ENCODE measurements at regions not wholly inside any gene's neighbourhood (a gene's known extent, or its start where the extent isn't known, plus 50 kb on each side); places are given as distances from the start of the nearest gene placed in this dataset.

DNA sequence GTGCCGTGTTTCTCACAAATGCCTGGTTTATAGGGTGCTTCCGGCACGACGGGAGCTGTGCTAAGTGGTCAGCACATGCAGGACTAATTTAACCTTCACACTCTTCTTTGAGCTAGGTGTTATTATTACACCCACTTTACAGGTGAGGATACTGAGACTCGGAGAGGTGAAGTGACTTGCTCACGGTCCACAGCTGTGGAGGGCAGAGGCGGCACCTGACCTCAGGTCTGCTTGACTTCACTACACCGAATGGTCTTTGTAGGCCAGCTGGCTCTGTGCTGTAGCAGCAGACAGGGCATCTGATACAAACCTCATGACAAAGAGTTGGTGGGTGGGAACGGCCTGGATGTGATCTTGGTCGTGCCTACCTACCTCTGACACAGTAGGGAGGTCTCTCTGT is 102.0 kb upstream of the BOD1 start:
- POLR2A ChIA-PET, result no interaction called here
- no peaks in the 10 kb centered on the region for H3K36me3 Mint-ChIP-seq
- no peaks in the 10 kb centered on the region for H3K9me3 Mint-ChIP-seq
- DNase-seq (no peak), ATAC-seq (ENCODE audit: low read depth) (no peak)
- no peaks in the 10 kb centered on the region for H3K27me3 Mint-ChIP-seq
- H3K4me1 Mint-ChIP-seq, result no peaks in the 10 kb centered on the region
- H3K4me3 Mint-ChIP-seq, result no peak overlapping the region
- H3K27ac Mint-ChIP-seq, result no peak overlapping the region

DNA sequence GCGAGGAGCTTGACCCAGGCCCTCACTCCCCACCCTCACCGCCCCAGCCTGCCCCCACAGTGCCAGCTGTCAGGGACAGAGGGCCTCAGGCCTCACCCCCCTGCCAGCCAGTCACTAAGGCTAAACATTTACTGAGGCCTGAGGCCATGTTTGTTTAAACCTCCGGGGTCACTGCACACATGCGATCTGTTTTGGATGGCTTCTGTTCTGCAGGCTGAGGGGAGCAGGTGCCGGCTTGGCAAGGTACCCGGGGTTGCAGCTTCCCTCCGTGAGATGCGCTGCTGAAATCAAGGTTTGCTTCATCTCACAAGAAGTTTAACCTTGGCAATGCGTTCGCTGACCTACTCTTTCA is 103.3 kb upstream of the BOD1 start:
- ATAC-seq (ENCODE audit: low read depth) (no peak), DNase-seq (no peak)
- H3K9me3 Mint-ChIP-seq, result no peaks in the 10 kb centered on the region
- H3K36me3 Mint-ChIP-seq, result no peaks in the 10 kb centered on the region
- H3K27ac Mint-ChIP-seq, result no peak overlapping the region
- no peaks in the 10 kb centered on the region for H3K27me3 Mint-ChIP-seq
- POLR2A ChIA-PET, result no interaction called here
- no peaks in the 10 kb centered on the region for H3K4me1 Mint-ChIP-seq
- H3K4me3 Mint-ChIP-seq, result no peak overlapping the region

- no peak for ATAC-seq (ENCODE audit: low read depth)
- no peak for DNase-seq
- Mint-ChIP-seq H3K9me3 (no peaks in the 10 kb centered on the region), H3K27ac (no peak overlapping the region), H3K4me3 (no peak overlapping the region), H3K36me3 (no peaks in the 10 kb centered on the region), H3K27me3 (no peaks in the 10 kb centered on the region), H3K4me1 (no peaks in the 10 kb centered on the region)
- POLR2A ChIA-PET, result no interaction called here
Measured at GRCh38 chr5:173720286-173720952, 104.0 kb upstream of the BOD1 start.

GRCh38 chr5:173720953-173721600 is 104.6 kb upstream of the BOD1 start:
- Mint-ChIP-seq H3K9me3 (peaks cover 4% of the 10 kb centered on the region), H3K27me3 (peaks cover 4% of the 10 kb centered on the region), H3K36me3 (no peaks in the 10 kb centered on the region), H3K4me1 (no peaks in the 10 kb centered on the region), H3K27ac (no peak overlapping the region), H3K4me3 (no peak overlapping the region)
- DNase-seq, result no peak
- no peak for ATAC-seq (ENCODE audit: low read depth)
- POLR2A ChIA-PET, result no interaction called here

DNA sequence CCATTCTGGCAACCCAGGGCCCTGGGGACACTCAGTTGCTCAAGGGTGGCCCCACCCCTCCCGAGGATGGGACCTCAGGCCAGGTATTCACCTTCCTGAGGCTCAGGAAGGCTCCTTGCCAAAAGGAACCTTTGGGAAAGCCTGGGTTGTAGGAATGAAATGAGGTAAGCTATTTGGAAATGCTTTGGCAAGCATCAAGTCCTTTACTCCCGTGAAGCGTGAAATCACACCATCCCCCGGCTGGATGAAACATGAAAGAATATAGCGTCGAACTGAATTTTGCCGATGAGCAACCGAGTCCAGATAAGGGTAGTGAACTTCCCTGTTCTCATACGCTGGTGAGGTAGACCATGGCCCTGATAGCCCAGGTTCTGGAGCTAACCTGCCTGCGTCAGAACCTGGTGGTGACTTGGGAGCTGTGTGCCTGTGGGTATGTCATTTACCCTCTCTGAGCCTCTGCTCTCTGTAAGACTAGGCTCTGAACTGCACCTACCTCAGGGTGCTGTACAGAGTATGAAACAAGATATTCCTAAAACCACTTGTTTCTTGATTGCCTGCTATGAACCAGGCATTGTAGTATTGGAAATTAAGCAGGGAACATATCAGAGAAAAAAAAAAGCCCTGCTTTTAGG is 105.3 kb upstream of the BOD1 start:
- Mint-ChIP-seq H3K36me3 (no peaks in the 10 kb centered on the region), H3K9me3 (peaks cover 4% of the 10 kb centered on the region), H3K4me1 (no peaks in the 10 kb centered on the region), H3K4me3 (no peak overlapping the region), H3K27me3 (peaks cover 7% of the 10 kb centered on the region), H3K27ac (no peak overlapping the region)
- DNase-seq (no peak), ATAC-seq (ENCODE audit: low read depth) (no peak)
- POLR2A ChIA-PET, result no interaction called here

- no peaks in the 10 kb centered on the region for H3K36me3 Mint-ChIP-seq
- no peak overlapping the region for H3K4me3 Mint-ChIP-seq
- DNase-seq, result no peak
- ATAC-seq (ENCODE audit: low read depth), result no peak
- peaks cover 7% of the 10 kb centered on the region for H3K27me3 Mint-ChIP-seq
- no peak overlapping the region for H3K27ac Mint-ChIP-seq
- peaks cover 4% of the 10 kb centered on the region for H3K9me3 Mint-ChIP-seq
- no peaks in the 10 kb centered on the region for H3K4me1 Mint-ChIP-seq
- POLR2A ChIA-PET, result no interaction called here
Measured at GRCh38 chr5:173726846-173727557, 110.6 kb upstream of the BOD1 start.

GRCh38 chr5:173727839-173728778 is 111.7 kb upstream of the BOD1 start:
- H3K36me3 Mint-ChIP-seq, result no peaks in the 10 kb centered on the region
- no peaks in the 10 kb centered on the region for H3K4me1 Mint-ChIP-seq
- H3K27me3 Mint-ChIP-seq, result peaks cover 7% of the 10 kb centered on the region
- H3K9me3 Mint-ChIP-seq, result peaks cover 4% of the 10 kb centered on the region
- DNase-seq, result no peak
- POLR2A ChIA-PET, result no interaction called here
- no peak for ATAC-seq (ENCODE audit: low read depth)
- H3K27ac Mint-ChIP-seq, result no peak overlapping the region
- H3K4me3 Mint-ChIP-seq, result no peak overlapping the region

GRCh38 chr5:173729079-173729765 is 112.8 kb upstream of the BOD1 start:
- Mint-ChIP-seq H3K27ac (no peak overlapping the region), H3K27me3 (peaks cover 7% of the 10 kb centered on the region), H3K36me3 (no peaks in the 10 kb centered on the region), H3K4me1 (no peaks in the 10 kb centered on the region), H3K4me3 (no peak overlapping the region), H3K9me3 (peaks cover 4% of the 10 kb centered on the region)
- ATAC-seq (ENCODE audit: low read depth) (no peak), DNase-seq (no peak)
- POLR2A ChIA-PET, result no interaction called here

DNA sequence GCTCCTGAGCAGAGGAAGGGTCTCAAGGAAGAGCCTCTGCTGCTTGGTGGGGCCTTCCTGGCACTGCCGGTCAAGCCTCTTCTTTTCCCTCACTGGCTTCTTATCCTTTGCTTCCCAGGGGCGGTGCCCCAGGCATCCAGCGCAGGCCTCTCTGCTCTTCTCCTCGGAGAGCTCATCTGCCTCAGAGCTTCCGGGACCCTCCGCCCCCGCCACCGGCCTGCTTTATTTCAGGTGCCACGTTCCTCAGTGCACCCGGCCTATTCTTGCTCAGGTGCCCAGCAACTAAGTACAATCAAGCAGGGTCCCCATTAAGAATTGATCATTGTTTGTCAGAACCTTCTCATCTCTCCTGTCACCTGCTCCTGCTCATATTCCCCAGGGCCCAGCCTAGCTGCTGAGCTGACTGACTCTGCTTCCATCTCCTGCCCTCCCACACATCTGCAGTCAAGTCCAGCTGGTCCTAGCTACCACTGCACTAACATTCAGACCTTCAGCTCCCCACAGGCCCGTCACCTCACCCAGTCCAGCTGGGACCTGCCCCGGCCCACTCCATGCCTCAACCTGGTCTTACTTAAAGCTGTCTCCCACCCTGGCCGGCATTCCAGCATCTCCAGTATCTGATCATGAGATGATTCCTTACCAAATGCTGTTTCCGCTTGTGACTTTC is 114.3 kb upstream of the BOD1 start:
- no peak overlapping the region for H3K4me3 Mint-ChIP-seq
- H3K27ac Mint-ChIP-seq, result no peak overlapping the region
- H3K9me3 Mint-ChIP-seq, result peaks cover 1% of the 10 kb centered on the region
- no peak for ATAC-seq (ENCODE audit: low read depth)
- no peaks in the 10 kb centered on the region for H3K36me3 Mint-ChIP-seq
- no peaks in the 10 kb centered on the region for H3K4me1 Mint-ChIP-seq
- POLR2A ChIA-PET, result no interaction called here
- no peak for DNase-seq
- peaks cover 4% of the 10 kb centered on the region for H3K27me3 Mint-ChIP-seq

DNA sequence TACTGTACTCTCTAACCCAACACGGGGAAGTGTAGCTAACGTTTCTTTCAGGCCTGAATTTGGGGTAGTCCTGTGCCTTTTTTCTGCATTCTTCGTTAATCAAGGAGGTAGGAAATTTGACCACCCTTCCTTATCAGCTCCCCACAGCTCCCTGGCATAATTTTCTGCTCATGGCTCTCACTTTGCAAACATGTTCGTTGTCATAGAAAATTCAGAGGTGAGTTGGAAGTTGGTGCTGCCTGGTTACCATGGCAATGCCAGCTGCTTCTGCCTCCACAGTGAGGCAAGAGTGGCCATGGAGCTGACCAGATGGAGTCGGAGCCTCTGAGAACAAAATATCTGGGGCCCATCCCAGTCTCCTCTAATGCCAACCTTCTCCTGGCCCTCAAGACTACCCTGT is 116.6 kb upstream of the BOD1 start:
- ATAC-seq (ENCODE audit: low read depth) (no peak), DNase-seq (no peak)
- no peak overlapping the region for H3K4me3 Mint-ChIP-seq
- no peaks in the 10 kb centered on the region for H3K27me3 Mint-ChIP-seq
- POLR2A ChIA-PET, result no interaction called here
- H3K36me3 Mint-ChIP-seq, result no peaks in the 10 kb centered on the region
- no peaks in the 10 kb centered on the region for H3K4me1 Mint-ChIP-seq
- no peaks in the 10 kb centered on the region for H3K9me3 Mint-ChIP-seq
- H3K27ac Mint-ChIP-seq, result no peak overlapping the region

GRCh38 chr5:173733425-173733824 is 117.0 kb upstream of the BOD1 start:
- Mint-ChIP-seq H3K36me3 (no peaks in the 10 kb centered on the region), H3K4me3 (no peak overlapping the region), H3K9me3 (no peaks in the 10 kb centered on the region), H3K4me1 (no peaks in the 10 kb centered on the region), H3K27ac (no peak overlapping the region), H3K27me3 (no peaks in the 10 kb centered on the region)
- POLR2A ChIA-PET, result no interaction called here
- DNase-seq, result no peak
- no peak for ATAC-seq (ENCODE audit: low read depth)

GRCh38 chr5:173733831-173734501 is 117.5 kb upstream of the BOD1 start:
- POLR2A ChIA-PET, result no interaction called here
- no peaks in the 10 kb centered on the region for H3K4me1 Mint-ChIP-seq
- H3K4me3 Mint-ChIP-seq, result no peak overlapping the region
- no peak for DNase-seq
- no peaks in the 10 kb centered on the region for H3K9me3 Mint-ChIP-seq
- ATAC-seq (ENCODE audit: low read depth), result no peak
- H3K36me3 Mint-ChIP-seq, result no peaks in the 10 kb centered on the region
- H3K27ac Mint-ChIP-seq, result no peak overlapping the region
- no peaks in the 10 kb centered on the region for H3K27me3 Mint-ChIP-seq
